ENCODE measurements at regions not wholly inside any gene's neighbourhood (a gene's known extent, or its start where the extent isn't known, plus 50 kb on each side); places are given as distances from the start of the nearest gene placed in this dataset.
"Not testable (repeated sequence)": the region's sequence is repeated elsewhere in the genome, so short reads cannot be mapped to it uniquely, and the experiment has no call there.

- not testable (repeated sequence) for TF ChIP-seq POLR2A (IDR thresholded peaks at IDR 0.05; ENCODE audit: control extremely low read depth in 1 of 2, low read depth in 2 of 2, low read length in 2 of 2); GABPA (IDR thresholded peaks at IDR 0.05; ENCODE audit: borderline replicate concordance, insufficient read depth, low read length); ZNF274 (IDR thresholded peaks at IDR 0.05; ENCODE audit: borderline replicate concordance, extremely low read depth, low read length); CTCF (IDR thresholded peaks at IDR 0.05; ENCODE audit: control extremely low read depth in 1 of 3, insufficient read depth in 1 of 3, low read depth in 1 of 3, low read length in 3 of 3); RAD21 (IDR thresholded peaks at IDR 0.05 in 1 of 2, conservative IDR thresholded peaks at IDR 0.05 in 1 of 2; ENCODE audit: low read depth in 2 of 2, low read length in 2 of 2); GTF2F1 (IDR thresholded peaks at IDR 0.05; ENCODE audit: borderline replicate concordance, low read depth, low read length); BRCA1 (IDR thresholded peaks at IDR 0.05; ENCODE audit: low read depth, low read length); JUND (IDR thresholded peaks at IDR 0.05; ENCODE audit: low read length); SIN3A (conservative IDR thresholded peaks at IDR 0.05 in 1 of 2, IDR thresholded peaks at IDR 0.05 in 1 of 2; ENCODE audit: low read depth in 1 of 2, low read length in 2 of 2); JUN (IDR thresholded peaks at IDR 0.05; ENCODE audit: low read depth, low read length); TAF1 (IDR thresholded peaks at IDR 0.05; ENCODE audit: low read depth, low read length); SP1 (IDR thresholded peaks at IDR 0.05; ENCODE audit: low read depth, low read length); RFX5 (IDR thresholded peaks at IDR 0.05; ENCODE audit: borderline replicate concordance, low read depth, low read length); EGR1 (IDR thresholded peaks at IDR 0.05; ENCODE audit: borderline replicate concordance, low read depth, low read length)
Observed at GRCh38 chr9:62905722-62906121, 1715.9 kb downstream of the SPATA31A7 start.
